ENCODE measurements at regions not wholly inside any gene's neighbourhood (a gene's known extent, or its start where the extent isn't known, plus 50 kb on each side); places are given as distances from the start of the nearest gene placed in this dataset.

GRCh38 chr7:118826246-118826645 is 601.7 kb downstream of the ANKRD7 start:
- no peak for TF ChIP-seq EZH2 (IDR thresholded peaks at IDR 0.05; ENCODE audit: borderline replicate concordance, low read depth, low read length, poor library complexity, severe bottlenecking)
- TF ChIP-seq CTCF (conservative IDR thresholded peaks at IDR 0.05; ENCODE audit: low read depth, low read length), result no peak

Data from A673 (cell line).